ENCODE measurements at regions not wholly inside any gene's neighbourhood (a gene's known extent, or its start where the extent isn't known, plus 50 kb on each side); places are given as distances from the start of the nearest gene placed in this dataset.

- TF ChIP-seq ZNF623 (tag by site-specific recombination; IDR thresholded peaks at IDR 0.05) (no peak), MEIS1 (CRISPR knock-in tag; IDR thresholded peaks at IDR 0.05; ENCODE audit: borderline replicate concordance) (peak; percentile 39; the same call in 1 of the 2 replicates), ZNF600 (tag by site-specific recombination; IDR thresholded peaks at IDR 0.05) (peak; percentile 98), ZNF580 (tag by site-specific recombination; IDR thresholded peaks at IDR 0.05) (no peak), ZNF2 (tag by site-specific recombination; IDR thresholded peaks at IDR 0.05) (peak; percentile 62), ZBTB20 (tag by site-specific recombination; IDR thresholded peaks at IDR 0.05) (peak; percentile 78), PRDM4 (tag by site-specific recombination; IDR thresholded peaks at IDR 0.05) (no peak), ZNF155 (tag by site-specific recombination; IDR thresholded peaks at IDR 0.05) (no peak), ZNF24 (tag by site-specific recombination; IDR thresholded peaks at IDR 0.05) (0 out of 2 replicates have a peak, but pooled peaks have one; percentile 43), ZFP41 (tag by site-specific recombination; IDR thresholded peaks at IDR 0.05; ENCODE audit: borderline replicate concordance) (no peak), ZNF660 (tag by site-specific recombination; IDR thresholded peaks at IDR 0.05) (peak; percentile 52), KLF8 (tag by site-specific recombination; IDR thresholded peaks at IDR 0.05) (peak; percentile 59), ZBTB11 (tag by site-specific recombination; conservative IDR thresholded peaks at IDR 0.05; ENCODE audit: low read depth) (no peak), KLF17 (tag by site-specific recombination; IDR thresholded peaks at IDR 0.05) (peak; percentile 60), ZNF214 (tag by site-specific recombination; IDR thresholded peaks at IDR 0.05; ENCODE audit: borderline replicate concordance) (no peak), ZNF391 (tag by site-specific recombination; IDR thresholded peaks at IDR 0.05; ENCODE audit: borderline replicate concordance, low read depth) (no peak), ZBTB17 (tag by site-specific recombination; IDR thresholded peaks at IDR 0.05) (peak; percentile 96)
- TF ChIP-seq, protein P1, sequence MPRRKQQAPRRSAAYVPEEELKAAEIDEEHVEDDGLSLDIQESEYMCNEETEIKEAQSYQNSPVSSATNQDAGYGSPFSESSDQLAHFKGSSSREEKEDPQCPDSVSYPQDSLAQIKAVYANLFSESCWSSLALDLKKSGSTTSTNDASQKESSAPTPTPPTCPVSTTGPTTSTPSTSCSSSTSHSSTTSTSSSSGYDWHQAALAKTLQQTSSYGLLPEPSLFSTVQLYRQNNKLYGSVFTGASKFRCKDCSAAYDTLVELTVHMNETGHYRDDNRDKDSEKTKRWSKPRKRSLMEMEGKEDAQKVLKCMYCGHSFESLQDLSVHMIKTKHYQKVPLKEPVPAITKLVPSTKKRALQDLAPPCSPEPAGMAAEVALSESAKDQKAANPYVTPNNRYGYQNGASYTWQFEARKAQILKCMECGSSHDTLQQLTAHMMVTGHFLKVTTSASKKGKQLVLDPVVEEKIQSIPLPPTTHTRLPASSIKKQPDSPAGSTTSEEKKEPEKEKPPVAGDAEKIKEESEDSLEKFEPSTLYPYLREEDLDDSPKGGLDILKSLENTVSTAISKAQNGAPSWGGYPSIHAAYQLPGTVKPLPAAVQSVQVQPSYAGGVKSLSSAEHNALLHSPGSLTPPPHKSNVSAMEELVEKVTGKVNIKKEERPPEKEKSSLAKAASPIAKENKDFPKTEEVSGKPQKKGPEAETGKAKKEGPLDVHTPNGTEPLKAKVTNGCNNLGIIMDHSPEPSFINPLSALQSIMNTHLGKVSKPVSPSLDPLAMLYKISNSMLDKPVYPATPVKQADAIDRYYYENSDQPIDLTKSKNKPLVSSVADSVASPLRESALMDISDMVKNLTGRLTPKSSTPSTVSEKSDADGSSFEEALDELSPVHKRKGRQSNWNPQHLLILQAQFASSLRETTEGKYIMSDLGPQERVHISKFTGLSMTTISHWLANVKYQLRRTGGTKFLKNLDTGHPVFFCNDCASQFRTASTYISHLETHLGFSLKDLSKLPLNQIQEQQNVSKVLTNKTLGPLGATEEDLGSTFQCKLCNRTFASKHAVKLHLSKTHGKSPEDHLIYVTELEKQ (tag by site-specific recombination; IDR thresholded peaks at IDR 0.05; ENCODE audit: borderline replicate concordance): peak; percentile 85
- TF ChIP-seq, protein P2, sequence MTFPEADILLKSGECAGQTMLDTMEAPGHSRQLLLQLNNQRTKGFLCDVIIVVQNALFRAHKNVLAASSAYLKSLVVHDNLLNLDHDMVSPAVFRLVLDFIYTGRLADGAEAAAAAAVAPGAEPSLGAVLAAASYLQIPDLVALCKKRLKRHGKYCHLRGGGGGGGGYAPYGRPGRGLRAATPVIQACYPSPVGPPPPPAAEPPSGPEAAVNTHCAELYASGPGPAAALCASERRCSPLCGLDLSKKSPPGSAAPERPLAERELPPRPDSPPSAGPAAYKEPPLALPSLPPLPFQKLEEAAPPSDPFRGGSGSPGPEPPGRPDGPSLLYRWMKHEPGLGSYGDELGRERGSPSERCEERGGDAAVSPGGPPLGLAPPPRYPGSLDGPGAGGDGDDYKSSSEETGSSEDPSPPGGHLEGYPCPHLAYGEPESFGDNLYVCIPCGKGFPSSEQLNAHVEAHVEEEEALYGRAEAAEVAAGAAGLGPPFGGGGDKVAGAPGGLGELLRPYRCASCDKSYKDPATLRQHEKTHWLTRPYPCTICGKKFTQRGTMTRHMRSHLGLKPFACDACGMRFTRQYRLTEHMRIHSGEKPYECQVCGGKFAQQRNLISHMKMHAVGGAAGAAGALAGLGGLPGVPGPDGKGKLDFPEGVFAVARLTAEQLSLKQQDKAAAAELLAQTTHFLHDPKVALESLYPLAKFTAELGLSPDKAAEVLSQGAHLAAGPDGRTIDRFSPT (tag by site-specific recombination; IDR thresholded peaks at IDR 0.05): peak; percentile 68
- TF ChIP-seq, protein P3, sequence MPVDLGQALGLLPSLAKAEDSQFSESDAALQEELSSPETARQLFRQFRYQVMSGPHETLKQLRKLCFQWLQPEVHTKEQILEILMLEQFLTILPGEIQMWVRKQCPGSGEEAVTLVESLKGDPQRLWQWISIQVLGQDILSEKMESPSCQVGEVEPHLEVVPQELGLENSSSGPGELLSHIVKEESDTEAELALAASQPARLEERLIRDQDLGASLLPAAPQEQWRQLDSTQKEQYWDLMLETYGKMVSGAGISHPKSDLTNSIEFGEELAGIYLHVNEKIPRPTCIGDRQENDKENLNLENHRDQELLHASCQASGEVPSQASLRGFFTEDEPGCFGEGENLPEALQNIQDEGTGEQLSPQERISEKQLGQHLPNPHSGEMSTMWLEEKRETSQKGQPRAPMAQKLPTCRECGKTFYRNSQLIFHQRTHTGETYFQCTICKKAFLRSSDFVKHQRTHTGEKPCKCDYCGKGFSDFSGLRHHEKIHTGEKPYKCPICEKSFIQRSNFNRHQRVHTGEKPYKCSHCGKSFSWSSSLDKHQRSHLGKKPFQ (tag by site-specific recombination; IDR thresholded peaks at IDR 0.05): peak; percentile 89
- TF ChIP-seq, protein P4, sequence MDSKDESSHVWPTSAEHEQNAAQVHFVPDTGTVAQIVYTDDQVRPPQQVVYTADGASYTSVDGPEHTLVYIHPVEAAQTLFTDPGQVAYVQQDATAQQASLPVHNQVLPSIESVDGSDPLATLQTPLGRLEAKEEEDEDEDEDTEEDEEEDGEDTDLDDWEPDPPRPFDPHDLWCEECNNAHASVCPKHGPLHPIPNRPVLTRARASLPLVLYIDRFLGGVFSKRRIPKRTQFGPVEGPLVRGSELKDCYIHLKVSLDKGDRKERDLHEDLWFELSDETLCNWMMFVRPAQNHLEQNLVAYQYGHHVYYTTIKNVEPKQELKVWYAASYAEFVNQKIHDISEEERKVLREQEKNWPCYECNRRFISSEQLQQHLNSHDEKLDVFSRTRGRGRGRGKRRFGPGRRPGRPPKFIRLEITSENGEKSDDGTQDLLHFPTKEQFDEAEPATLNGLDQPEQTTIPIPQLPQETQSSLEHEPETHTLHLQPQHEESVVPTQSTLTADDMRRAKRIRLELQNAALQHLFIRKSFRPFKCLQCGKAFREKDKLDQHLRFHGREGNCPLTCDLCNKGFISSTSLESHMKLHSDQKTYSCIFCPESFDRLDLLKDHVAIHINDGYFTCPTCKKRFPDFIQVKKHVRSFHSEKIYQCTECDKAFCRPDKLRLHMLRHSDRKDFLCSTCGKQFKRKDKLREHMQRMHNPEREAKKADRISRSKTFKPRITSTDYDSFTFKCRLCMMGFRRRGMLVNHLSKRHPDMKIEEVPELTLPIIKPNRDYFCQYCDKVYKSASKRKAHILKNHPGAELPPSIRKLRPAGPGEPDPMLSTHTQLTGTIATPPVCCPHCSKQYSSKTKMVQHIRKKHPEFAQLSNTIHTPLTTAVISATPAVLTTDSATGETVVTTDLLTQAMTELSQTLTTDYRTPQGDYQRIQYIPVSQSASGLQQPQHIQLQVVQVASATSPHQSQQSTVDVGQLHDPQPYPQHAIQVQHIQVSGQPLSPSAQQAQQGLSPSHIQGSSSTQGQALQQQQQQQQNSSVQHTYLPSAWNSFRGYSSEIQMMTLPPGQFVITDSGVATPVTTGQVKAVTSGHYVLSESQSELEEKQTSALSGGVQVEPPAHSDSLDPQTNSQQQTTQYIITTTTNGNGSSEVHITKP (tag by site-specific recombination; IDR thresholded peaks at IDR 0.05): peak; percentile 79
Observed at GRCh38 chr12:67042697-67043131, 226.4 kb upstream of the CAND1 start (continued).
